HepG2 (cell line): ENCODE measurements at regions not wholly inside any gene's neighbourhood (a gene's known extent, or its start where the extent isn't known, plus 50 kb on each side); places are given as distances from the start of the nearest gene placed in this dataset.

Experiments used
- CEBPG ChIP-seq: IDR thresholded peaks from 2 replicates; pipeline ENCODE4 v1.6.1; 2016
- KDM5A ChIP-seq: fragments of 200-600 bp; sonication (generic); IDR thresholded peaks from 2 replicates; pipeline ENCODE4 v1.7.0; 2018; ENCODE audit warnings: antibody characterized with exemption, mild to moderate bottlenecking, low read length, borderline replicate concordance
- NCOR1 ChIP-seq: fragments of 200-600 bp; sonication (generic); IDR thresholded peaks from 2 replicates; pipeline ENCODE4 v1.7.0; 2017; ENCODE audit warnings: antibody characterized with exemption, low read length, borderline replicate concordance
- NFKBIZ ChIP-seq: IDR thresholded peaks from 2 replicates; pipeline ENCODE4 v1.6.1; 2018; ENCODE audit warnings: missing genetic modification reagents, missing compliant biosample characterization
- NFYB ChIP-seq: sonication (generic); formaldehyde crosslinking; IDR thresholded peaks from 2 replicates; pipeline ENCODE4 v1.4.0; 2020; ENCODE audit warnings: missing genetic modification reagents
- STAT5B ChIP-seq: sonication (generic); formaldehyde crosslinking; IDR thresholded peaks from 2 replicates; pipeline ENCODE4 v1.4.0; 2020; ENCODE audit warnings: missing genetic modification reagents
- SYNCRIP ChIP-seq: fragments of 200-400 bp; formaldehyde crosslinking; IDR thresholded peaks from 2 replicates; pipeline ENCODE4 v1.6.1; 2018; ENCODE audit warnings: mild to moderate bottlenecking, low read depth, low read length; ENCODE audit not compliant: insufficient read depth
- ZFP36L2 ChIP-seq: sonication (generic); formaldehyde crosslinking; IDR thresholded peaks from 2 replicates; pipeline ENCODE4 v1.4.0; 2020; ENCODE audit warnings: missing genetic modification reagents
- ZMYM4 ChIP-seq: sonication (generic); formaldehyde crosslinking; IDR thresholded peaks from 2 replicates; pipeline ENCODE4 v1.8.1; 2023; ENCODE audit warnings: mild to moderate bottlenecking, missing genetic modification reagents
- TF ChIP-seq, protein P1 (sequence below): sonication (generic); formaldehyde crosslinking; IDR thresholded peaks from 2 replicates; pipeline ENCODE4 v1.4.0; 2020; ENCODE audit warnings: missing genetic modification reagents
- TF ChIP-seq, protein P2 (sequence below): sonication (generic); formaldehyde crosslinking; IDR thresholded peaks from 2 replicates; pipeline ENCODE4 v1.5.0; 2020; ENCODE audit warnings: mild to moderate bottlenecking, missing genetic modification reagents, borderline replicate concordance
- TF ChIP-seq, protein P3 (sequence below): IDR thresholded peaks from 2 replicates; pipeline ENCODE4 v1.6.1; 2016; ENCODE audit warnings: missing biosample characterization, missing genetic modification reagents, low read depth

DNA sequence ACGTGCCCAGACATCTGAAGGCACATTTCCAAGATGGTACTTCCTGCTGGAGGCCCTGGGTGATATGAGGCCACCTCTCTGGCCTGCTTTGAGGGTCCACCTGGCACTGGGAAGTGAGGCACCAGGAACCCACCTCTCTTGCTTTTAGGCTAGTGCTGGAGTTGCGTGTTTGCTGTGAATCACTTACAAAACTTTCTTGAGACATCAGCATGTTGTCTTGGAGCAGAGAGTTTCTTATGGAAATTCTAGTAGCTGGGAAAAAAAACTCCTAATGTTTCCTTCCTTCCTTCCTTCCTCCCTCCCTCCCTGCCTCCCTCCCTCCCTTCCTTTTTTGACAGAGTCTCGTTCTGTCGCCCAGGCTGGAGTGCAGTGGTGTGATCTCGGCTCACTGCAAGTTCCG is 341.3 kb downstream of the MIAT start (continued):
- TF ChIP-seq, protein P1, sequence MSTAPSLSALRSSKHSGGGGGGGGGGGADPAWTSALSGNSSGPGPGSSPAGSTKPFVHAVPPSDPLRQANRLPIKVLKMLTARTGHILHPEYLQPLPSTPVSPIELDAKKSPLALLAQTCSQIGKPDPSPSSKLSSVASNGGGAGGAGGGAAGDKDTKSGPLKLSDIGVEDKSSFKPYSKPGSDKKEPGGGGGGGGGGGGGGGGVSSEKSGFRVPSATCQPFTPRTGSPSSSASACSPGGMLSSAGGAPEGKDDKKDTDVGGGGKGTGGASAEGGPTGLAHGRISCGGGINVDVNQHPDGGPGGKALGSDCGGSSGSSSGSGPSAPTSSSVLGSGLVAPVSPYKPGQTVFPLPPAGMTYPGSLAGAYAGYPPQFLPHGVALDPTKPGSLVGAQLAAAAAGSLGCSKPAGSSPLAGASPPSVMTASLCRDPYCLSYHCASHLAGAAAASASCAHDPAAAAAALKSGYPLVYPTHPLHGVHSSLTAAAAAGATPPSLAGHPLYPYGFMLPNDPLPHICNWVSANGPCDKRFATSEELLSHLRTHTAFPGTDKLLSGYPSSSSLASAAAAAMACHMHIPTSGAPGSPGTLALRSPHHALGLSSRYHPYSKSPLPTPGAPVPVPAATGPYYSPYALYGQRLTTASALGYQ (CRISPR knock-in tag) = no peak
- TF ChIP-seq NFYB (CRISPR knock-in tag) = no peak
- TF ChIP-seq KDM5A = no peak
- no peak for TF ChIP-seq ZFP36L2 (CRISPR knock-in tag)
- TF ChIP-seq SYNCRIP = no peak
- TF ChIP-seq, protein P2, sequence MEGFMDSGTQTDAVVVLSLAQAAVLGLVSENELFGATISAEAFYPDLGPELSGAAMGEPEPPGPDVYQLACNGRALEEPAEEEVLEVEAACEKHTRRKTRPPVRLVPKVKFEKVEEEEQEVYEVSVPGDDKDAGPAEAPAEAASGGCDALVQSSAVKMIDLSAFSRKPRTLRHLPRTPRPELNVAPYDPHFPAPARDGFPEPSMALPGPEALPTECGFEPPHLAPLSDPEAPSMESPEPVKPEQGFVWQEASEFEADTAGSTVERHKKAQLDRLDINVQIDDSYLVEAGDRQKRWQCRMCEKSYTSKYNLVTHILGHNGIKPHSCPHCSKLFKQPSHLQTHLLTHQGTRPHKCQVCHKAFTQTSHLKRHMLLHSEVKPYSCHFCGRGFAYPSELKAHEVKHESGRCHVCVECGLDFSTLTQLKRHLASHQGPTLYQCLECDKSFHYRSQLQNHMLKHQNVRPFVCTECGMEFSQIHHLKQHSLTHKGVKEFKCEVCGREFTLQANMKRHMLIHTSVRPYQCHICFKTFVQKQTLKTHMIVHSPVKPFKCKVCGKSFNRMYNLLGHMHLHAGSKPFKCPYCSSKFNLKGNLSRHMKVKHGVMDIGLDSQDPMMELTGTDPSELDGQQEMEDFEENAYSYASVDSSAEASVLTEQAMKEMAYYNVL (CRISPR knock-in tag) = no peak
- TF ChIP-seq STAT5B = no peak
- TF ChIP-seq, protein P3, sequence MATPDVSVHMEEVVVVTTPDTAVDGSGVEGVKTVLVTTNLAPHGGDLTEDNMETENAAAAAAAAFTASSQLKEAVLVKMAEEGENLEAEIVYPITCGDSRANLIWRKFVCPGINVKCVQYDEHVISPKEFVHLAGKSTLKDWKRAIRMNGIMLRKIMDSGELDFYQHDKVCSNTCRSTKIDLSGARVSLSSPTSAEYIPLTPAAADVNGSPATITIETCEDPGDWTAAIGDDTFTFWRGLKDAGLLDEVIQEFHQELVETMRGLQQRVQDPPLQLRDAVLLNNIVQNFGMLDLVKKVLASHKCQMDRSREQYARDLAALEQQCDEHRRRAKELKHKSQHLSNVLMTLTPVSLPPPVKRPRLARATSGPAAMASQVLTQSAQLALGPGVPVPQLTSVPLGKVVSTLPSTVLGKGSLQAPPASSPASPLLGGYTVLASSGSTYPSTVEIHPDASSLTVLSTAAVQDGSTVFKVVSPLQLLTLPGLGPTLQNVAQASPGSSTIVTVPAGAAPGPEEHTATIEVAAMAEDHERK (CRISPR knock-in tag) = no peak
- no peak for TF ChIP-seq CEBPG
- TF ChIP-seq NFKBIZ (CRISPR knock-in tag) = no peak
- TF ChIP-seq NCOR1 = no peak
- TF ChIP-seq ZMYM4 = no peak
